Right lung (tissue), 2 donors: ENCODE measurements at regions not wholly inside any gene's neighbourhood (a gene's known extent, or its start where the extent isn't known, plus 50 kb on each side); places are given as distances from the start of the nearest gene placed in this dataset.

ENCODE experiments used
- DNase-seq, 2 donors: peaks; one replicate each; pipeline ENCODE4 v3.0.0-alpha.2; 2013

DNA sequence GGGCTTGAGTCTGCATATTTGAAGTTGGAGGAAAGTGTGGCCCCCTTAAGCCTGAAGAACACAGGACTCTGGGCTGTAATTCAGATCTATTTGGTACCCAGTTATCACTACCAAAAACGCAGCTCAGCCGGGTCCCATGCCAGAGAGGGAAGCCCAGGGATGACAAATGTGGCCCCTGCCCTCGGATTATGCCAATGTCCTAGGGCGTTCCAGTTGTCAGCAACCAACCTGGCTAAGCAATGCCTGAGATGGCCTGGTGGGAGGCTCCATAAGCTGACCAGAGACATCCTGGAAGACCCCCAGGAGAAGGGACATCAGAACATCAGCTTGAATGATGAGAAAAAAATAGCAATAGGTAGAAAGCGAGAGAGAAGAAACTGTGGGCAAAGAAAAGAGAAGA is 79.6 kb upstream of the UQCRFS1 start:
- DNase-seq: no peak

DNA sequence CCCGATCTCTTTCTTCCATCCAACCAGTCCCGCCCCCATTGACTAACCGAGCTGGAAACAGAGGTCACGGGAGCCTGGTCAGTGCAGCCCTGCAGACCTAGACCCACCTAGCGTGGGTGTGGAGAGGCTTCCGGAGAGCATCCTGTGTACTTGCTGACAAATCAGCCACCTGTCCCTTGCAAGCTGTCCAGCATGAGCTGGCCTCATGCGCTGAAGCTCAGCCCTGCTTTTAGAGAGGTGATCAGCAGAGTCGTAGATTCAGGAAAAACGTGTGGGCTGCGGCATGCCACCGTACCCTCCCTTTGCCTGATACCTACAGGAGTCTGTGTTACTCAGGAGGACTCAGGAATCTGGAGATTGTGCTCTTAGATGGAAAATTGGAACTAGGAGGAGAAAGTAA is 80.3 kb upstream of the UQCRFS1 start:
- no peak for DNase-seq

DNA sequence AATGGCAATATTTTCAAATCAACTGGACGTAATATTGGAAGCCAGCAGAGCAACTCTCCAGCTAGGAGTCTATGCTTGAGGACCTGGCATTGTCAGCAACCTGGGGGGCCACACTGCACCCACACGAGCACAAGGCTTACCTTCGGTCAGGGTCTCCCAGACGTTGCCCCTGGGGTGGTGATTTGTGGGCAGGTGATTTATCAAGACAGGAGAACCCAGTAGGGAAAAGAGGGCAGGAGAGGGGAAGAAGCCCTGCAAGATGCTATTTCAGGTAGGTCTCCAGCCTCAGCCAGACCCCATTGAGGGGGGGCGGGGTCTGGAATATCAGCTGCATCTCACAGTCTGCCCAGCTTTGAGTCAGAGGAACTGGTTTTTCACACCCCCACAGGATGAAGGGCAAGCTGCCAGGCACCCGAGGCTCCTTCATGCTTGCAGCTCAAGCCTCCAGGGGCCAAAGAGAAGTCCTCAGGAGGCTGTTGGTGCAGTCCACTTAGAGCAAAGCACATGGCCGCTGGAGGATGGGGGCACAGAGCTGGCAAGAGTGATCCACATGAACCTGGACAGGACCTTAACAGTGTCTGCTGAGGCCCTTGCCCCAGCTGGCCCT is 80.9 kb upstream of the UQCRFS1 start:
- no peak for DNase-seq

DNA sequence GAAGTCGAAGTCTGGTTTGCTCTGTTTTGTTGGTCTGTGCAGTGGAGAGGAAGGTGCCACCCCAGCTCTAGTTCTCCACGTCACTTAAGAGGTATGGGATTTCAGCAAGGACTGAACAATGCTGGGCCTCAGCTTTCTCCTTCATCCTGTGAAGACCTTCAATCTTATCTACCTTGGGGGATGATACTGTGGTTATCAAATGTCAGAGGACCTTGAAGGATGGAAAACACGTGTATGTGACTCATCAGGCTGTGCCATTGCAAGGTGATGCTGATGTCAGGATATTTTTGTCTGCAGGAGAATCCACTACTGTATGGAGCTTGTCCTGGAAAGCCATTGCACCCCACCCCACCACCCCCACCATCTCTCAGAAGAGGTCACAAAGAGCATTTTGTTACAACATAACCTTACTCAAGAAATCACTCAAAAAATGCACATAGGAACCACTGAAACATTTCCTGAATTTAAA is 81.4 kb upstream of the UQCRFS1 start:
- DNase-seq: no peak

DNA sequence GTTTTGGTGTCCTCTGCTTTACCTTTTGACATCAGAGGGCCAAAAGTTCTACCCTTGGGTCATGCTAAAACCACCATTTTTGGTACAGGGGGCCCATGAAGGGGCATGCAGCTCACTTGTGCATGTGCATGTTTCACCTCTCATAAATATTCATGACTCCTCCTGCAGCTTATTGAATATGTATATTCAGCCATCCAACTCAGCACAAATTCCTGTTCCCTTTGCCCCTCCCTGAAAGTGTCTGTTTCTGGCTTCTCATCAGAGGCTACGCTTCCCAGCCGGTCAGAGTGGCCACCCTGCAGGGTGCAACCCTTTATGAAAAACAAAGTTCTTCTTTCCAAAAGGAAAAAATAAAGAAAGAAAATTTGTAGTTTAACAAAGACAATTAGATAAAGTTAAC is 82.3 kb upstream of the UQCRFS1 start:
- no peak for DNase-seq

DNA sequence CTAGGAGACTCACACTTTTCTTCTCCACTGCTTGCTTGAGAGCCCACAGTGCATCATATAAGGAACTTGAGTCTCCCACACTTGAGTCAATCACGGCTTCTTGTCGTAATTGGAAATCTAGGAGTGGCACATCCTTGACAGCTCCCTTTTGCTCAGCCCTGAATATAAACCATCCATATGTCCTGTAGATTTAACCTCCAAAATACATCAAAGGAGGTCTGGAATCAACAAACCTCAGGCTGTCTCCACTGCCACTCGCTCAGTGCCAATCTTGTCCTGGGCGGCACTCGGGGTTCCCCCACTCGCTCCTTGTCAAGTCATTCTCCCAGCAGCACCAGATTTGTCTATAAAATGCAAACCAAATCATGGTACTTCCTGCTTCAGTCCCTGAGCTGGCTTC is 84.4 kb upstream of the UQCRFS1 start:
- DNase-seq: no peak

DNA sequence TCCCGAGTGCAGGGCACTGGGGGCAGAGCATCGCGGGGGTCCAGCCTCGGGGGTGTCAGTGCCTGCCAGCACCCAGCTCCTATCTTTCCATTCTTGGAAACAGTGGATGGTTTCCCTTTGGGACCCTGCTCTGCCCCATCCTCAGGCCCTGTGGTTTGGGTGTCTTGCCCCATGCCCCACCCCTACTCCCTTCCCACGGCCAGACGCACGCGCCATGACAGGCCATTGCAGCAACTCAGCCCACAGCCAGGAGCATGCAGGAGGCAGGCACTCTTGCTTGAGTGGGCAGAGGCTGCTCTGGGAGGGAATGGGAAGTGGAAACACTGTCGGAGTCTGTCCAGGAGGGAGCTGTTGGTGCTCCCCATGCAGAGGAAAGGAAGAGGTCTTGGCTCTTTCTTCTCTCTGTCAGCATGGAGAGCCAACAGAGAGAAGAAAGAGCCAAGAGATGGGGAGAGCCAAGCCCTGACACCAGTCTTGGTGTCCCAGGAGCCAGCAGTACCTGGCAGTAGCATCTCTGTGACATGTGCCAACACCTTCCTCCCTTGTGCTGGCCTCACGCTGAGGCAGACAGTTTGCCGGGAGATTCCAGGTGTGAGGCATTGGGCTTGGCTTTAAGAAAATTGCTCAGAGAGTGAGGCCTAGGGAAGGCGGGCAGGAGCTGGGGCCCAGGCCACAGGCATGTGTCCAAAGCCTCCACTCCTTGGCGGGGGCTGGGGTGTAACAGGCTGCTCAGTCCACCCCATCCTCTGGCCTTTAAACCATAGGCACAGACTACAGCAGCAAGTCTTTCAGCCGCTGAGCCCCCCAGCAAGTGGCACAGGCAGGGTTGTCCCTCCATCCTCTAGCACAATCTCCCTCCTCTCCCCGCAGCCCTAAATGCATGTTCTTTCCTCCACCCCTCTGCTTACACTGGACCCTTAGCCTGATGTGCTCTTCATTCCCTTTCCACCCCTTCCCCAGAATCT is 86.7 kb upstream of the UQCRFS1 start:
- DNase-seq: no peak

DNA sequence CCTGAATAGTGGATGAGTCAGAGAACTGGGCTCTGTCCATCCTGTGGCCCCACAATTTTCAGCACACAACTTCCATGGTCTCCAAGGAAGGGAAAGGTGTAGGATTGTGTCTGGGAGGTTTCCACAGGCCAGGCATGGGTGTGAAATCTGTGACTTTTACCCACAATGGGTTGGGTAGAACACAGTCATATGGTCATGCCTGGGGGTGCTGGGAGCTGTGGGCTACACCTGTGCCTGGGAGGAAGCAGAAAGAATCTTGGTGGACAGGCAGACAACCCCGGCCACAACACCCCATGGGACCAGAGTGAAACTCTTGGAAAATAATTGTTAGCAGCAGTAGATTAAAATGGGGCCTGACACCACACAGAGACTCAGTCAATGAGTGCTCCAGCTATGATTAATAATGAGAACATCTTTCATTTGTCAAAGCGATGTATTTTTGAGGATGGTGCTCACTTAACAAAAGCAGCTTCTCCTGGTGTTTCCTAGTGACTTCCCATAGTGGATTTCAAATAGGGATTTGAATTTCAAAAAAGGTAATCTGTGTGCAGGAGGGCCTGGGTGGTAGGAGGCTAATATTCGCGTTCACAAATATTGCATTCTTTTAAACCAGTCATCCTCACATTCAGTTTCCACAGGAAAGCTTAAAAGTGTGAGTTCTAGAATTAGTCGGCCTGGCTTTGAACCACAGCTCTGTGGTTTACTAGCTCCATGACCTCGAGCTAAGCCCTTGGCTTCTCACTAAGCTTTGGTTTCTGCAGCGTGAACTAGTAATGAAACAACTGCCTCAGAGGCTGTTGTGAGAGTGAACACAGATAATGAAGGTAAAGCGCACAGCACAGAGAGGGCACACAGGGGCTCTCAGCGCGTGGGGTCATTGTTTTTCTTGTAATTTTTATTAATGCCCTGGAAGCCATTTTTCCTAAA is 89.3 kb upstream of the UQCRFS1 start:
- no peak for DNase-seq

DNA sequence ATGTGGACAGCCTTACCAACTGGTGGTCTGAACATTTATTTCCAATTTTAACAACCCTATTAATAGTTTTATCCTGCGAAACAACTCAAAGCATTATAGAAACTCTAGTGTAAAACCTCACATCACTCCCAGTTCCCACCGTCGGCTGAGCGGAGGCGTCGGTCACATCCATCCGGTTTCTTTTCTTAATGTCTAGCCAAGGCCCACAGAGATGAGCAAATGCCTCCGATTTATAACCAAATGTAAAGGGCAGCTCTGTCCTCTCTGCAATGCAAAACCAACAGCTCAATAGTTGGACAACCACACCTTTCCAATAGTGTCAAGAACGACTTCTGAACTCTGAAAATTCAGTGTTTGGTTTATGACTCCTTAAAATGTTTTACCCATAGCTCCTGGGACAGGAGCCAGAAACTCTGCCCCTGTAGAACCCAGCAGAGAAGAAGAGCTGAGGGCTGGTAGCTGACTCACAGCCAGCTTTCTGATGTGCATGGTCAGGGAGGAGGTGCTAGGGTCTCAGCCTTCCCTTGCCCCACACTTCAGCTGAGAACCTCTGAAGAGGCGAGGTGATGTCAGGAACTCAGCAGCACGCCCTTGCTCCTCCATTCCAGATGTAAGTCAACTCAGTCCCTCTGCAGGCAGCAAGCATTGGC is 90.2 kb upstream of the UQCRFS1 start:
- no peak for DNase-seq

DNA sequence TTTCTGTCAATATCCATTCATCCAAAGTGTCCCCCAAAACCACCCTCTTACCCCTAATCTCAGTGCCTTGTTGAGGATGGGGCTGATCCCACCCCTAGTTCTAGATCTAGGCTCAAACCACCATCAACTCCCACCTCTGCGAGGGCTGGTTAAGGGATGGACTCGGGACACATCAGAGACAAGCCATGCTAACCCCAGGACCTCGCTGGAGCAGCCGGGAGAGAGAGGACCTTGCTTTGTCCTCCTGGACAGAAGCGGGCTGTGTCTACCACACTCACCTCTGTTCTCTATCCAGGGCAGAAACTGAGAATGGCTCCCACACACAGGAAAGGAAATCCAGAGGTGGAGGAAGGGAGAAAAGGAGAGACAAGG is 90.8 kb upstream of the UQCRFS1 start:
- no peak for DNase-seq

DNA sequence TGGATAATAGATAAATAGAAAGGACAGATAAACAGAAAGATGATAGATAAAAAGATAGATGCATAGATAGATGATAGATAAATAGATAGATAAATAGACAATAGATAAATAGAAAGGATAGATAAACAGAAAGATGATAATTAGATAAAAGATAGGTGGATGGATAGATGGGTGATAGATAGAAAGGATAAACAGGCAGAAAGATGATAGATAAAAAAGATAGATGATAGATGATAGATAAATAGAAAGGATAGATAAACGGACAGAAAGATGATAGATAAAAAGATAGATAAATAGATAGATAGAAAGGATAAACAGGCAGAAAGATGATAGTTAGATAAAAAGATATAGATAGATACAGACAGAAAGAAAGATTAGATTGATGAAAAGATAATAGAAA is 92.3 kb upstream of the UQCRFS1 start:
- no peak for DNase-seq

DNA sequence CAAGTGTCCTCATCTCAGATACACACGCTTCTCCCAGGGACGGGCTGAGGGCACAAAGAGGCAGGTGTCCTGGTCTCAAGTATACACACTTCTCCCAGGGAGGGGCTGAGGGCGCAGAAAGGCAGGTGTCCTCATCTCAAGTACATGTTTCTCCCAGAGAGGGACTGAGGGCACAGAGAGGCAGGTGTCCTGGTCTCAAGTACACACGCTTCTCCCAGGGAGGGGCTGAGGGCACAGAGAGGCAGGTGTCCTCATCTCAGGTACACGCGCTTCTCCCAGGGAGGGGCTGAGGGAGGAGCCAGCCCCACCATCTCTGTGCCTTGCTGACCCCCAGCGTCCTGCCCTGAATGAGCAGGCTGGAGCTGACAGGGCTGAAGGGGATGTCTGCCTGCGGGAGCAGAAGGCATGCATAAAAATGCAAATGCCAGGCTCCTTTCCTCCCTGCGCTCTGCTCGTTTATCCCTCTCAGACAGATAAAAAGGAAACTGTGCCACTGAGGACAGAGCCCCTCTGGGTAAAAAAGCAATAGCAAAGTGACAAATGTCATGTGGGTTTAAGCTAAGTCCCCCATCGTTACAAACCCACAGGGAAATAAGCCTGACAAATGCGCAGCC is 96.1 kb upstream of the UQCRFS1 start:
- DNase-seq: no peak

DNA sequence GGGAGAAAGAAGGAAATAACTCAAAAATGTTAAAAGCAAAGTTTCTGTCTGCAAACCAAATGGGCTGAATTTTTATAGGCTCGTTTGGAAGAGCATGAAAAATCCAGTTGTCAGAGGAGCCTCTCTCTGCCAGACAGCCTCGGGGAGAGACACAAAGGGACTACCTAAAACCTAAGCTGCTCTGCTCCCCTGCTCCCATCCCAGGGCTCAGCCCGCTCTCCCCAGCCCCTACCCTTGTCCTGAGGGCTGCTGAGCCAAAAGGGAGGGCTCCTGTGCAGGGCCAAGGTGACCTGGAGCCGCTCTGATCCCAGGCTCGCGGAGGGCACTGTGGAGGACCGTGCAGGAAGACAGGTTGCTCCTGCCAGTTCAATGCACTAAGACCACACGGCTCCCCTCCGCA is 96.7 kb upstream of the UQCRFS1 start:
- DNase-seq: no peak

DNA sequence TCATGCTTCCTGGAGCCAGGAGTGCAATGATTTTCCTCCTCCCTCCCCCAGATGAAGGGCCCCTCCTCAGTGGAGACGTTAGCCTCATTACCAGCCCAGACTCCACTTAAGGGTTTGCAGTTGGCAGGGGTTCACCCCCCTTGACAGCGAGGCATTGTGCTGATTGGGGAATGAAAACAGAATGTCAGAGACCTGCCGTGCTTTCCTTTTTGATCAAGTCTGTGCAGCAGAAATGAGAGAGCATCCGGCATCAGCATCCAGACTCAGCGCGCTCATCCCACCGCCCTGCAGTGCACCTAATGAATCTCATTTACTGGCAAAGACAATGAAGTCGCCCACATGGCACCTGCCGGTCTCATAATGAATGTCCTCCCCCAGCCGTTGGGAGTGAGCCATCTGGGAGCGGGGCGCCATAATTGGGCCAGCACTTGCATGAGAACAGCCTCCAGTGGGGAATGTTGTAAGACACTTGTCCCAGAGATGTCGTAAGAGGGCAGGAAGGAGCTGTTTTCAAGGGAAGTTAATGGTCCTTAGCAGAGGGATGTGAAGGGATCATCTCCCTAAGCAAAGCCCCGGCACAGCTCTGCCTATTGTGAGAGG is 98.3 kb upstream of the UQCRFS1 start:
- no peak for DNase-seq

DNA sequence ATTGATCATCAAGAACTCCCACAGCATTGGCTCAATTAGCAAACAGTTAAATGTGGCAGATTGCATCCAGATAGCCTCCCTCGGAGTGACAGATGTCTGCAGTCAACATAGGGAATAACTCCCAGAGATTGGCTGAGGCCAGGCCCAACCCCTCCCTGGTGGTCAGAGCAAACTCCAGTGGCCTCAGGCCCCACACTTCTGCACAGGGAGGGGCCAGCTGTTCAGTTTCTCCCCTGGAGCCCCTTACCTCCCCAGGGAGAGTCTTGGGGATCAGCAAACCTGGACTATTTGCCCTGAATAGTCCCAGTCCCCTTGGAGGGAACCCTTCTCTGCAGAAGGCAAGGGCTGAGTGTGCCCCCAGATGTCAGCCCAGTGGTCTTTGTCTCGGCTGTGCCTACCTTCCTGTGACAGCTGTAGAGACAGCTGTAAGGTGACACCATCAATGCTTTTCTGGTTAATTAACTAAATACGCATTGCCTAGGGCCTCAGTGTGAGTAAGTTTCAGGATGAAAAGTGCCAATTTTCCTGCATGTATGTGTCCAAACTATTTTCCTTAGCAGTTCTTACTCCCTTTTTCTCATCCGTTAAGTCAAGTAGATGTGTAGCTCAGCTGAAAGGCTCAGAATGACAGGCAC is 102.7 kb upstream of the UQCRFS1 start:
- DNase-seq: no peak

DNA sequence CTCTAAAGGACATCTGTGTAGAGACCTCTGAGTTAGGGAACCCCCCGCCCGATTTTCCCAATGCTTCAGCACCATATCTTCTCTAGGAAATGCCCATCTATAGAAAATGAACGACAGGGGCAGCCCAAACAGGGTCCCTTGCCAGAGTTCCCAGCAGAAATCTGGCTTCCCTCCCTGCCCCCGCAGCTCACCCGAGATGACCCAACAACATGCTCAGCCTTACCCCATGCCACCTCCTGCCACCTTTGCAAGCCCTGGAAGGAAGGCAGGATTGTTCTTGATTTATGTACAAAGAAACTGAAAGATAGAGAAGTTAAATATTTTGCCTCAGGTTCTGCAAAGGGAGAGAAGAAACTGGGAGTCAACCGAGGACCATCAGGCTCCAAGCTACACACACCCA is 105.6 kb upstream of the UQCRFS1 start:
- DNase-seq: no peak

DNA sequence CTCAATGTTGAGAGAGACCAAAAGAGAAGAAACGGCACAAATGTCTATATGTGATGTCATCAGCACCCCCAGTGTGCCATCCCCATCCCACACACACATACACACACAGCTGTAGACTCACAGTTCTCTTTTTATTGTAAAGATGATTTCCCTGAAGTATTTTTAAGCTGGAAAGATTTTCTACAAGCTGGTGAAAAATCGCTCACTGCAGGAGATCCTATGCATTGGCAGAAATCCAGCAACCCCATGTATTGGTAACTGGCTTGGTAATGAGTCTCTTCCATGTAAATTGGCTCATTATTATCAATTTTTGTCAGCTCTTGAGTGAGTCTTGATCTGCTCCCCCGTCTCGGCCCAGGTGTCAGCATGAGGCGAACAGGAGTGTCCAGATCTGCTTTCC is 107.1 kb upstream of the UQCRFS1 start:
- DNase-seq: no peak

DNA sequence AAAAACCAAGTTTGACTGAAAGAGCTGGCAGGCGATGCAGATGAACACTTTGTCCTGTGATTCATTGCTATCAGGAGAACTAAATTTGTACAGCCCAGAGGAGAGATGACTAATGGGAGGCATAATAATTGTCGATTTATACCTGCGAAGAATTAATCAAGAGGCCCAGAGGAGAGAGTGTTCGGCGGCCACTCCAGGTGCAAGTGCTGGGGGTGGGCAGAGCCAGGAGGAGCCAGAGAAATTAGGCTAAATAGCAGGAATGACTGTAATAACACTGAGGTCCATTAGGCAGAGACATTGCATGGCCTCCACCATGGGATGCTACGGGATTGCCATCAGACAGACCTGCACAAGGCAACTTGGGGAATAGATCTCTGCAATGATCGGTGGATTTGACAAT is 107.7 kb upstream of the UQCRFS1 start:
- no peak for DNase-seq

DNA sequence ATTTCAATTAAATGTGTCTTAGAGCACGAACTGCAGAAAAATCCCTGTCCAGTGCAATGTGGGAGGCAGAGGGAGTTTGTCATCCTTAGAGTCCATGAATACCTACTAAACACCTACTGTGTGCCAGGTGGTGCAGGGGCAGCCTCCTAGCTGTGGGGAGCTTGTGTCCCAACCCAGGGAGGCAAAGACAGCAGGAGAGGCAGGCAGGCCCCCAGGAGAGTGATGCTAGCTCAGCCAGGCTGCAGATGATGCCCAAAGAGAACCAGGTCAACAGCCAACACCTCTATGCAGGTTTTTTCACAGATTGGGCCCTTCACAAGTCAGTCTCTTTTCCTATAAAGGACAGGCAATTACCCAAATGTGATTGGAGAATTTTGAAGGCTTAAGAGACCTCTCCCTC is 108.2 kb upstream of the UQCRFS1 start:
- no peak for DNase-seq

DNA sequence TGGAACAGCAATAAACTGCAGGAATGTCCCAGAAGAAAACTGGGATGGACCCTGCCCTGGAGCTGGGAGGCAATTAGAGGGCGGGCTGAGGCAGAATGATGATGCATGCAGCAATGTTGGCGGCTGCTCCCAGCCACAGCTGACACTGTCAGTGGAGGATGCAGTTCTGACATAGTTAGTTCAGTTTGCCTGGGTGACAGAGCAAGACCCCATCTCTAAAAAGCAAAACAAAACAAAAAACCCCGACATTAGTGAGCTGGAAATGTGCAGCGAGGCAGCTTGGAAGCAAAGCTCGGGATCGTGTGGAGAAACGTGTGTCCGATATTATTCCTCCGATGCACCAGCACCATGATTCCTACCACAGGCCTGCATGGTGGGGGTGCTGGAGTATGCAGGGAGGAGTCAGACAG is 110.1 kb upstream of the UQCRFS1 start:
- DNase-seq: no peak
